ENCODE measurements at regions not wholly inside any gene's neighbourhood (a gene's known extent, or its start where the extent isn't known, plus 50 kb on each side); places are given as distances from the start of the nearest gene placed in this dataset.

DNA sequence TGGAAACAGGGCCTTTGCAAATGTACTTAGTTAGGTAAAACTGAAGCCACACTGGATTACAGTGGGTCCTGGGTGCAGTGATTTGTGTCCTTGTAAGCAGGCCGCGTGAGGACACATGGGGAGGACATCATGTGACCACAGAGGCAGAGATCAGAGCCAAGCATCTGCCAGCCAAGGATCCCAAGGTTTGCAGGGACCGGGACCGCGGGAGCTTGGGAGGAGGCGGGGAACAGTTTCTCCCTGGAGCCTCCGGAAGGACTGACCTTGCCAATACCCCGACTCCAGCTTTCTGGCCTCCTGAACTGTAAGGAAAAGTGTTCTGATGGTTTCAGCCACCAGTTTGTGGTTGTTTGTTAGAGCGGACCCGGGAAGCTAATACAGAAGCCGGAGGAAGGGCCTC is 500.9 kb downstream of the PREX1 start:
- TF ChIP-seq, protein P1, sequence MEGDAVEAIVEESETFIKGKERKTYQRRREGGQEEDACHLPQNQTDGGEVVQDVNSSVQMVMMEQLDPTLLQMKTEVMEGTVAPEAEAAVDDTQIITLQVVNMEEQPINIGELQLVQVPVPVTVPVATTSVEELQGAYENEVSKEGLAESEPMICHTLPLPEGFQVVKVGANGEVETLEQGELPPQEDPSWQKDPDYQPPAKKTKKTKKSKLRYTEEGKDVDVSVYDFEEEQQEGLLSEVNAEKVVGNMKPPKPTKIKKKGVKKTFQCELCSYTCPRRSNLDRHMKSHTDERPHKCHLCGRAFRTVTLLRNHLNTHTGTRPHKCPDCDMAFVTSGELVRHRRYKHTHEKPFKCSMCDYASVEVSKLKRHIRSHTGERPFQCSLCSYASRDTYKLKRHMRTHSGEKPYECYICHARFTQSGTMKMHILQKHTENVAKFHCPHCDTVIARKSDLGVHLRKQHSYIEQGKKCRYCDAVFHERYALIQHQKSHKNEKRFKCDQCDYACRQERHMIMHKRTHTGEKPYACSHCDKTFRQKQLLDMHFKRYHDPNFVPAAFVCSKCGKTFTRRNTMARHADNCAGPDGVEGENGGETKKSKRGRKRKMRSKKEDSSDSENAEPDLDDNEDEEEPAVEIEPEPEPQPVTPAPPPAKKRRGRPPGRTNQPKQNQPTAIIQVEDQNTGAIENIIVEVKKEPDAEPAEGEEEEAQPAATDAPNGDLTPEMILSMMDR (conservative IDR thresholded peaks at IDR 0.05): no peak
- no peak for TF ChIP-seq ZFX (IDR thresholded peaks at IDR 0.05)

DNA sequence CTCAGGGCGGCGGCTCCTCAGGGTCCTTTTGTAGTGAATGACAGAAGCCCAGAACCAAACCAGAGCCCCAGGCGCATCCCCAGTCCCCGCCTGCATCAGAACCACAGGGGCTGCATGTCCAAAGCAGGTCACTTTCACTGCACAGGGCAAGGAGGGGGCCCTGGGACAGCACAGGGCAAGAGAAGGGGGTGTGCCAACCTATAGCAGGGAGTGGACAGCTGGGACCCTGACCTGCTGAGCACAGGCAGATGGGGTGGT is 501.4 kb downstream of the PREX1 start:
- no peak overlapping the region for H3K27ac ChIP-seq
- no peak for TF ChIP-seq ZFX (IDR thresholded peaks at IDR 0.05)
- TF ChIP-seq, protein P1 (conservative IDR thresholded peaks at IDR 0.05): no peak

More for the DNA sequence above, 500.9 kb downstream of the PREX1 start:
- H3K27ac ChIP-seq: no peak overlapping the region

DNA sequence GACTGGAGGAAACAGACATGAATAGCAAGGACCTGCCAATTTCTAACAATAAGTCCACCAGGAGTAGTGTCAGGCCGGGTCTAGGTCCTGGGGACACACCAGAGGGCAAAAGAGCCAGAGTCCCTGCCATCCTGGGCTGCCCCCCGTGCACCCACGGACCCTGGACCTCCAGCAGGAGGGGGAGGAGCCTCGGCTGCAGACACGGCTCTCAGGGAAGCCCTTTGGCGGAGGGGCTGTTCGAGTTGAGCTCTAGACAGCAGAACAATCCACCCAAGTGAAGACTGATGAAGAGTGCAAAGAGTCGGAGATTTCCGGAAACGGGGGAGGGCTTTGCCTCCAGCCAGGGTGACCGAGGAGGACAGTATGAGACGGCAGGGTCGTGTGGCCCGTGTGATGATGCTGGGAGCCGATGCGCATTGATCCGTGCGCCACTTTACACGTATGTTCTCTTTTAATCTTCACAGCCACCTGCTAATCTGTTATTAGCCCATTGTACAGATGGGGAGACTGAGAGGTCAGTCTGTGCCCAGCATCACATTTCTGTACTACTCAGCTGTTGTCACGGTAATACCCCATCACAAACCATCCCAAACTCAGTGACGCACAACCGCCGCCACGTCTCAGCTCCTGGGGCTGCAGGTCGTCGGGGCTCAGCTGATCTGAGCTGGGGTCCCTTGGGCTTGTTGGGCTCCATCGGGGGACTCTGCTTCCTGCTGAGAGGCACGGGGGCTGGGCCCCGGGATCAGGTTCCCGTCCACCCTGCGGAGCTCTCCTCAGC is 502.0 kb downstream of the PREX1 start:
- no peak for TF ChIP-seq ZFX (IDR thresholded peaks at IDR 0.05)
- TF ChIP-seq, protein P1 (conservative IDR thresholded peaks at IDR 0.05): no peak
- H3K27ac ChIP-seq: no peak overlapping the region

DNA sequence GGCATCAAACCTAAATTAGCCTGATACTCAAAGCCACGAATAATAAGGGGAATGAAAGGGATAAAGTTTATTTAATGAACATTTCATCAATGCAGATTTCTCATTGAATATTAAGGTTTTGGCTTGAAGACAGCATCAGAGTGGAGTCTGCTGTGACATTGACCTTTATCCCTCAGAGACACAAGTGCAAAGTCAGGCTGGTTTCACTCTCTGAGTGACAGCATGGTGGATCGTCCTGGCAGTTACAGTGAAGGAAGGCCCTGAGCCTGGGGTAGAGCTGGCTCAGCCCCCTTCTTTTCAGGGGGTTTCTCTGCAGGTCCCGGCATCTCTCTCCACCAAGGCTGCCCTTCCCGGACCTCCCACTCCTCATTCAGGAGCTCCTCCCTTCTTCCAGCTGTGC is 503.1 kb downstream of the PREX1 start:
- no peak overlapping the region for H3K27ac ChIP-seq
- TF ChIP-seq, protein P1 (conservative IDR thresholded peaks at IDR 0.05): no peak
- TF ChIP-seq ZFX (IDR thresholded peaks at IDR 0.05): no peak

DNA sequence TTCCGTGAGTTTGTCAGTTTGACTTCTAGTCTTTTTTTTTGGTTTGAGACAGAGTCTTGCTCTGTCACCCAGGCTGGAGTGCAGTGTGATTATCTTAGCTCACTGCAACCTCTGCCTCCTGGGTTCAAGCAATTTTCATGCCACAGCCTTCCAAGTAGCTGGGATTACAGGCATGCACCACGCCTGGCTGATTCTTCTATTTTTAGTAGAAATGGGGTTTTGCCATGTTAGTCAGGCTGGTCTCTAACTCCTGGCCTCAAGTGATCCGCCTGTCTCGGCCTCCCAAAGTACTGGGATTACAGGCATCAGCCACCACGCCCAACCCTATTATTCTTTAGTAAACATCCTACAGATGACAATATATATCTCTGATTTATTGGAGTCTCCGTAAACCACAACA is 506.5 kb downstream of the PREX1 start:
- TF ChIP-seq, protein P1 (conservative IDR thresholded peaks at IDR 0.05): no peak
- no peak for TF ChIP-seq ZFX (IDR thresholded peaks at IDR 0.05)
- H3K27ac ChIP-seq: no peak overlapping the region

DNA sequence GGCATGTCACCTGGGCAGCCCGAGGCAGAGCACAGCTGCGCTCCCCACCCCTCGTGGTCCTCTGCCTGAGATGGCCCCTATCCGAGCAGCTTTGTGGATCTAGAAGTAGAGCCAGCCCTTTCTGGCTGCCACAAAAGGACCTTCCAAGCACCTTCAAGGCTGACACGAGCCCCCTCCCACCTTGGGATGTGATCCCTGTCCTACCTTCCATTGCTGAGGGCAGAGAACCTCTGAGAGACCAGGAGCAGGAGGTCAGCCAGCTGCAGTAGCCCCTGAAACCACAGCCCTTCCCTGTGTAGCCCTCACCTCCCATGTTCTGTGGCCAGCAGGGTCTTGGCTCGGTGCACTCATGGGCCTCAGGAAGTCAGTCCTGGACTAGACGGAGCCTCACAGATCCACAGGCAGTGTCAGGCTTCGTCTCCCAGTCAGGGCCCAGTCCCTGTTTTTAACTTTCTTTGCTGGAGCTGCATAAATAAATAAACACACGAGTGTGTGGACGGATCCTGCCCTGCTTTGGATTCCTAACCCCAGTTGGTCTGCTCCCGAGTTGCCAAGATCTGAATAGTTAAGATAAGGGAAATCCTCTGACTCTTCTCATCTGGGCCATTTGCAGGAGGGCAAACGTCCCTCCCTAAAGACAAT is 507.7 kb downstream of the PREX1 start:
- TF ChIP-seq, protein P1 (conservative IDR thresholded peaks at IDR 0.05): no peak
- no peak for TF ChIP-seq ZFX (IDR thresholded peaks at IDR 0.05)
- H3K27ac ChIP-seq: no peak overlapping the region

DNA sequence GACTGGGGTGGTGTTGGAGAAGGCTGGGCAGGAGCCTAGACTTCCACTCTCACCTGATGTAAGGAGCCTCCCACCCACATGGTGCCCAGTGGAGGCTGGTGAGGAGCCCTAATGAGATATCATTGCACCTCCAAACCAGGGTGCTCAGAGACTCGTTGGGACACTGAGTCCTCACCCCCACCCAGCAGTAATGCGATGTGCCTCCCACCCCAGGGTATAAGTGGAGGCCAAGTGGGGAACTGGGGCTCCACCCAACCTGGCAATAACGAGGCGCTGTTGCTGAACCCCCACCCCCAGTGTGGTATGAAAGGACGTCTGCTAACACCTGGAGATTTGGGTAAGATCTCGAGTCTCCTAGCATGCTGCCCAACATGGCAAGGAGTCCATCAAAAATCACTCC is 510.2 kb downstream of the PREX1 start:
- H3K27ac ChIP-seq: no peak overlapping the region
- no peak for TF ChIP-seq ZFX (IDR thresholded peaks at IDR 0.05)
- TF ChIP-seq, protein P1 (conservative IDR thresholded peaks at IDR 0.05): no peak

Data from C4-2B (cell line).